GM18867 (cell line): ENCODE measurements at regions not wholly inside any gene's neighbourhood (a gene's known extent, or its start where the extent isn't known, plus 50 kb on each side); places are given as distances from the start of the nearest gene placed in this dataset.
"Not testable (repeated sequence)": the region's sequence is repeated elsewhere in the genome, so short reads cannot be mapped to it uniquely, and the experiment has no call there.

Source experiments
- ATAC-seq: cut with Tn5 transposase; IDR thresholded peaks from one replicate; pipeline ENCODE4 v1.9.1; 2021; ENCODE audit warnings: mild to moderate bottlenecking, moderate library complexity; ENCODE audit not compliant: unreplicated experiment

GRCh38 chr13:39803156-39803555 is 147.7 kb downstream of the COG6 start:
- no peak for ATAC-seq

GRCh38 chr13:39803851-39804250 is 148.4 kb downstream of the COG6 start:
- ATAC-seq = no peak

GRCh38 chr13:39804332-39805210 is 149.1 kb downstream of the COG6 start:
- ATAC-seq = no peak

- no peak for ATAC-seq
Observed at GRCh38 chr13:39809466-39809865, 154.0 kb downstream of the COG6 start.

- no peak for ATAC-seq
Observed at GRCh38 chr13:39810091-39810877, 154.8 kb downstream of the COG6 start.

- ATAC-seq = no peak
Observed at GRCh38 chr13:39811051-39811450, 155.6 kb downstream of the COG6 start.

GRCh38 chr13:39811696-39812095 is 156.2 kb downstream of the COG6 start:
- no peak for ATAC-seq

GRCh38 chr13:39815345-39816111 is 160.1 kb downstream of the COG6 start:
- no peak for ATAC-seq

GRCh38 chr13:39816936-39817335 is 161.5 kb downstream of the COG6 start:
- no peak for ATAC-seq

GRCh38 chr13:39818953-39819352 is 163.5 kb downstream of the COG6 start:
- ATAC-seq = no peak

- no peak for ATAC-seq
Observed at GRCh38 chr13:39820606-39821005, 165.1 kb downstream of the COG6 start.

- peak; percentile 39 for ATAC-seq
Observed at GRCh38 chr13:39821977-39822376, 166.5 kb downstream of the COG6 start.

GRCh38 chr13:39822437-39822836 is 167.0 kb downstream of the COG6 start:
- ATAC-seq = no peak

GRCh38 chr13:39823063-39823713 is 167.7 kb downstream of the COG6 start:
- no peak for ATAC-seq

- no peak for ATAC-seq
Observed at GRCh38 chr13:39825886-39826285, 170.4 kb downstream of the COG6 start.

GRCh38 chr13:39835253-39835652 is 179.8 kb downstream of the COG6 start:
- no peak for ATAC-seq

- ATAC-seq = no peak
Observed at GRCh38 chr13:39836038-39836437, 180.6 kb downstream of the COG6 start.

- ATAC-seq = not testable (repeated sequence)
Observed at GRCh38 chr13:39837866-39838265, 182.4 kb downstream of the COG6 start.

GRCh38 chr13:39840201-39840600 is 184.7 kb downstream of the COG6 start:
- ATAC-seq = no peak

GRCh38 chr13:39847336-39847735 is 191.9 kb downstream of the COG6 start:
- no peak for ATAC-seq

GRCh38 chr13:39855236-39855635 is 199.8 kb downstream of the COG6 start:
- ATAC-seq = no peak
